NCI-H146 treated with DMSO at 0.1 percent for 48 hours (cell line): ENCODE measurements at regions not wholly inside any gene's neighbourhood (a gene's known extent, or its start where the extent isn't known, plus 50 kb on each side); places are given as distances from the start of the nearest gene placed in this dataset.

Experiments used
- DNase-seq: peaks from one replicate; lab custom pipeline; 2025; ENCODE audit not compliant: unreplicated experiment; lab: John Stamatoyannopoulos, UW

DNA sequence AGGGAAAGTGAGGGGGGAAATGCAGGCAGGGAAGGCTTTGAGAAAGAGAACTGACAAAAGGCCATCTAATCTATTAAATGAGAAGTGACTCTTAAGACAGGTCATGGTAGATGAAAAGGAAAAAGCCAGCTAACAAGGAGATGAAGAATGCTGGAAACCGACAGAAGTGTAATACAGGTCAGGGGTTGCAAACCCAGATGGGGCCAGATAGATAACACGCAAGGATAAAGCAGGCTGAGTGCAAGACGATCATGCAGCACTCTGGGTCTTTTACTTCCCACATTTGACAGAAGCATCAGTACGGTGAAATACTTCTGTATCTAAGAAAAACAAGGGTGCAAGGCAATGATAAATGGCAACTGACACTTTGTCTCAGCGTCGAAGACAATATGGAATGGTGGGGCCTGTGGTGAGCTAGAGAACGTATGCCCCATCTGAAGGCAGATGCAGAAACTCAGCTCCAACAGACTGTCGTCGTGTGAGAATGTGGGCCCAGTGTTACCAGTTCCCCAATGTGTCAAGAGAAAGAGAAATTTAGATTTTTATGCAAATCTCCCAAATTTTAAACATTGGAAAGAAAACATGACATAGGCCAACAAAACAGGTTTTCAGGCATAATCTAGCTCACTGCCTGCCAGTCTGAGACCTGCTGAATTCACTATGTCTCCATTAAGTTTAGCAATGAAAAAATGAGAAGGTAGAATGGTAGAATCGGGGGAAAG lies 187.4 kb downstream of the PHLDA1 start:
- no peak for DNase-seq

DNA sequence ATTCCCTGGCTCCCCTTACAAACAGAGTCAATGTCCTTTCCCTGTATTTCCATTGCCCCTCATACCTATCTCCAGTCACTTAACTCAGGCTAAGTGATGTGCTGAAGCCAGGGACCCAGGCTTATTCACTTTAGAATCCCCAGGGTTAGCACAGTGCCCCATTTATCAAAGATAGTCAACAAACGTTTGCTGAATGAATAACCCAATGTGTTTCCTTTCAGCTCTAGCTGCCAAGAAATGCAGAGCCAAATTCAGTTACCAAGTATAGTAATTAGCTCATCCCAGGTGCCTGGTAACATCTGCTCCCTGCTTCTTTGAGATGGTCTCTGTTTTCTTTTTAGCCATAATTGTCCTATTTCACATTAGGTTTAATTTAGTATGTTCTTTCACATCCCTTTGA lies 189.5 kb downstream of the PHLDA1 start:
- DNase-seq, result no peak

DNA sequence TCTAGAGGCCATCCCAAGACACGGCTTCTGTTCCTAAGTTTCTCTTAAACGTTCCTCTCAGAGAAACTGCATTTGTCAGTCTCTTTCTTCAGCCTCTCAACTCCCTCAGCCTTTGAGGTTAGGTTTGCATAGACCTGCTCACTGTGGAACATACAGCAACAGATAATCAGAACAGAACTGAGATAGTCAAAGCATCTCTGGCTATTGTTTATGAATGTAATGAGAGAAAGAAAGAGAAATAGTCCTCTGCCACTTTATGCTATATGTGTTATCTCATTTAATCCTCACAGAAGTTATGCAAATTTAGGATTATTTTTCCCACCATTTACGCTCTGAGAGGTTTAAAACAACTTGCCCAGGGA lies 190.6 kb downstream of the PHLDA1 start:
- no peak for DNase-seq

DNA sequence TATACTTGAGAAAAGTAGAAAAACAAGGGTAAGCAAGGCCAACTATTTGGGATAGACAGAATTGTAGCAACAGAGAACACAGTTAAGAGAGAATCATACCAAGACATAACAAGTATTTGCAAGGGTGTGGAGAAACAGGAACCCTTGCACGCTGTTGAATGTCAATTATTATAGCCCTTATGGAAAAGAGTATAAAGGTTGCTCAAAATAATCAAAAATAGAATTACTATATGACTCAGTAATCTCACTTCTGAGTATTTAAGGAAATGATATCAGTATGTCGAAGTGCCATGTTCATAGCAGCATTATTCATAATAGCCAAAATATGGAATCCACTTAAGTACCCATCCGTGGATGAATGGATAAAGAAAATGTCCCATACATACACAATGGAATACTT lies 193.3 kb downstream of the PHLDA1 start:
- no peak for DNase-seq

DNA sequence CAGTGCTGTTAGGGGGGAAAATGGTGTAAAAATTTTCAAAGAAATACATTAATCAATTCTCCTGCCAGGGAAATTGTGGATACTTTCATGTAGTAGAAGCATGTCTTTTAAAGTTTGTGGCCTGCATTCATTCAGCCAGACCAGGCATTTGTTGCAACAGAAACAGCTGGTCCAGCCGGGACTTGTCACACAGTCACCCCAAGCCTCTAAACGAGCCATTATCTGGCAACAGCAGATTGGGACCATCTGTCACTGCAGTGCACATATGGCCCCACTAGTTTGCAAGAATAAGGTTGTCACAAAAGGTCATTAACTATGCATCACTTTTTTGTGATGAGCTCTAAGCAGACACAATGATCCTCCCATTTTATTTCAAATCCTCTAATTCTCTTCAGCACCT lies 193.9 kb downstream of the PHLDA1 start:
- no peak for DNase-seq

DNA sequence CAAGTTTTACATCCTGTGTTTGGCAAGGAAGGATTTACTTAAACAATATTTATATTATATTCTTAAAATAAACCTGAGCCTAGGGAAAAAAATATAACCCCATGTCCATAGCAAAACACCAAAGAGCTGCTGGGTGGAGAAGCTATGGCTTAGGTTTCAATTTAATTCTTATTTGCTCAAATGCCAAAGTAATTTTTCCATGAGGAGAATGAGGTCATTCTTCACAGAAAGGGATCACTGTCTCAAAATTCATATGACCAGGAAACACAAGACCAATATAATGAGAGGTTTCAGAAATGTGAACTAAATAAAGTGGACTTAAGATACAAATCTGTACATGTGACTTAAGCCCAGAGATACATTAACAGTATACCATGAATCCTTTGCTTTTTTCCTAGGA lies 195.0 kb downstream of the PHLDA1 start:
- no peak for DNase-seq

DNA sequence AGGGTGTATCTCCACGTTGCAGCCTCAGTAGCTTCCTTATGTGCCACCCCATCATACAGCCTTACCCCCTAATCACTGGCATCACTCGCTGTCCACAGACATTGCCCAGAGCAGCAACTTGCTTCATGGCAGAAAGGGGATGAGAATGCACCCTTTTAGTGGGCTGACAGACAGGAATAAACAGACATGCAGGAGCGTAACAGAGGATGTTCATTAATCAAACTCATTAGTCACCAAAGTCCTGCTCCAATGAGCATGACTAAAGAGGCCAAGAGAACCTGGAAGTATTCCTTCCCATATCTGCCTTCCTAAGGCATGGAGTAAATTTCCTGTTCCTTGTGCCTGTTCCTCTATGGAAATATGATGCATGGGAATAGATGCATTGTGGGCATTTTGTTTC lies 197.0 kb downstream of the PHLDA1 start:
- no peak for DNase-seq

DNA sequence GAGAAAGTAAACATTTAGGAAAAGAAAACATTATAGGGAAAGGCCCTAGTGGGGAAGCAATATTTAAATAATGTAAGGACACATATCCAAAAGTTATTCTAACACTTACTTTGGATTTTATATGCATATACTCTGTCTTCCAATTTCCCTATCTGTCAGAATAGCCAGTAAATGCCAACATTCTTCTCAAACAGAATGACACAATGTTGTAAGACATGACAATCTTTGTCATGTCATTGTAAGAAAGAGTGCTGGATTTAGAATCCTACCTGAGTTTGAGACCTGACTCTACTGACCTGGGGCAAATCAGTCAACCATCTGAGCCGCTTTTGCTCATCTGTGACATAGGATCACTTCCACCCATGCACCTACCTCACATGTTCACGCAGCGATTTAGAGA lies 198.3 kb downstream of the PHLDA1 start:
- no peak for DNase-seq

DNA sequence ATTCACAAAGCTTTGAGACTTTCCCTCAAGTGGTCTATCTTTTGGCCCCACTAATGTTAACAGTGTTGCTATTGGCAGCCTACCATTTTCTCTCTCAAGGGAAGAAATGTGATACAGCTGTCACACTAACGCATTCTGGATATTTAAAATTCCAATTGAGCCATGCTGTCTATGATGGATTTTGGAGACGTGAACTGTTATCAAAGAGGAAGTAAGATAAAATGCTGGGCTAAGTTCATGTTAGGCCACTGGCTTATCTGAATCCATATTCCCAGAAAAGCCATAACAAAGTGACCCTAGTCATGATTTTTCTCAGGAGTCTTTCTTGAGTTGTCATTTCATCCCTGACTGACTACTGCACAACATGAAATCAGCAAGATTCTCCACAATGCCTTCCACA lies 200.2 kb downstream of the PHLDA1 start:
- DNase-seq, result no peak

DNA sequence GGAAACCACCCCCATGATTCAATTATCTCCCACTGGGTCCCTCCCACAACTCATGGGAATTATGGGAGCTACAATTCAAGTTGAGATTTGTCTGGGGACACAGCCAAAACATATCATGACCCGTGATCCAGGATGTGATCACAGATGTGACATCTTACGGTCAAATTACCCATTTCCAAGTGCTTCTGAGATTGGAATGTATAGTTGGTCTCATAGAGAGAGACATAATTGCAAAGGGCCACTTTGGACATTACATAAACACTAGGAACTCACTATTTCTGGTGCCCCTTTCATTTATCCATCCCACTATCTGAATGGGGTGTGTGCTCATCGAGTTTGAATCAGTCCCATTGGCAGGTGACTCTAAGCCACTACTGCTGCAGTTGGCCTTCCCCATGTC lies 204.5 kb downstream of the PHLDA1 start:
- DNase-seq, result no peak

DNA sequence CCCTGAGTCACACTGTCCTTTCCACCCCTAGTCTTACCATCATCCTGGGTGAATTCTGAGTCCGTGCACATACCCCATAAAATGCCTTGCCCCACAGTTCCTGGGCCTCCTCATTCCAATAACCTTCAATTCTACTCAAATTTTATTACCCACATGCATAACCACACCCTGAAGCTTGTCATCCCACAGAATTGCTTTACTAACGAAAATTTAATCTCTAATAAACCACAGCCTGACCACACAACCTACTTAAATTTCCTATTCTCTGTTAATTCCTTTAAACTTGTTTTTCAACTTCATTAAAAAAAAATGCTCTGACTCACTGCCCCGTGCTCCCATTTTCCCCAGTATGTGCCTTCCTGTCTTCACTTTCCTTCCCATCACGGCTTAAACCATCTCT lies 205.9 kb downstream of the PHLDA1 start:
- no peak for DNase-seq

DNA sequence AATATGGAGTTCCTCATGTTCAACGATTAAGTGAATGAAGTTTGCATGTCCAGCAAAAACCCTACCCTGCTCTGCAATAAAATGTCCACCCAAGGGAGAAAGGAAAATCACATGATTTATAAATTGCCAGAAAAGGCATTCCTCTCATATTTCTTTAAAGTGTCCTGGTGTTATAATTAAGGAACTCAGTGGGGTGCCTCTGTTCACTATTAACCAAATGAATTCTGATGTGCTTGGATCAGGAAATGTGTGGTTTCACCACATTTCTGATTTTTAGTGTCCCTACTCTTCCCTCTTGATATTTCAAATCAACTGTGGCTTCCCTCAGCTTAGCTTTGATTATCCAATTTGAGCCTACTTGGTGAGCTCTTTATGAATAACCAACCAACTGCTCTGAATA lies 208.1 kb downstream of the PHLDA1 start:
- no peak for DNase-seq

DNA sequence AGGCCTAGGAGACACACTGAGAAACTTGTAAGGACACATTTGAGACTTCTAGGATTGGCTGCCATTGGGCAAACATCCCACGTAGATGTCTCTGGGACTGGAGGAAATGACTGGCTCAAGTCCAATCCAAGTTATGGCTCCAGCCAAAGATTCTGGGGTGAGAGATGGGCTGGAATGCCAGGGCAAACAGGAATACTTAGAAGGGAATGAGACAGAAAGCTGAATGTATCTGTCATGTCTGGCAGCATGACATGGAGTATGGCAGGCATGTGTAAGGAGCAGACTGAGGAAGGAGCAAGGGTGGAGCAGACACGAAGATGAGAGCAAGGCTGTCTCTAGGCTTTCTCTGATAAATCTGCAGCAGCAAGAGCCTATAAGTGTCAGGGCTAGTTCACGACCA lies 209.2 kb downstream of the PHLDA1 start:
- no peak for DNase-seq

DNA sequence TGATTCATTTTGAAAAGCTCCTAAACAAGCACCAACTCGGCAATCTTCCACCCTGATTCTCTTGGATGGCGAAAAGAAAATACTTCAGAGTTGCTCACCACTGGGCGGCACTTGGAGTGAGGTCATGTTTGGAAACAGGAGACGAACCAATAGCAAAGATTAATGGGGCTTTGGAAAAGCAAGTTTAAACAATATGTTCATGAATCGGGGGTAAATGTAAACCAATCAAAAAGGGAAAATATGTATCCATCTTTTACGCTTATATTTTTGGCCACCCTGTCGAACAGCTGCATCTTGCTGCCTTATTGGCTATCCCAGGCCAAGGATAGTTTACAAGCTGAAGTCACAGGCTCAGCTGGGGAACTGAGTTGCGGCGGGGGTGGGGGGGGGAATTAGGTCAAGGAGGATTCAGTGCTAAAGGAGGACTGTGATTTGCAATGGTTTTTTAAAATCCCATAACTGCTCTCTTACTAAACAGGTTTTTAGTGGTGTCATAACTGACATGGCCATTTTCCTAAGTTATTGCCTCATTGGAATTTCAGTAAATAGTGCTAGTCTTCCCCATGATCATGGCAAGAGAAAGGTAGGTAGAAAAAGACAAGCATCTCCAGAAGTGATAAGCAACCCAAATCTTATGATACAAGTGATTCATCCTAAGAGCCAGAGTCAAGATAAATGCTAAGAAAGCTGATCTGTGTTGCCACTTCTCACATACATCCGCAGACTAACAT lies 210.6 kb downstream of the PHLDA1 start:
- no peak for DNase-seq

DNA sequence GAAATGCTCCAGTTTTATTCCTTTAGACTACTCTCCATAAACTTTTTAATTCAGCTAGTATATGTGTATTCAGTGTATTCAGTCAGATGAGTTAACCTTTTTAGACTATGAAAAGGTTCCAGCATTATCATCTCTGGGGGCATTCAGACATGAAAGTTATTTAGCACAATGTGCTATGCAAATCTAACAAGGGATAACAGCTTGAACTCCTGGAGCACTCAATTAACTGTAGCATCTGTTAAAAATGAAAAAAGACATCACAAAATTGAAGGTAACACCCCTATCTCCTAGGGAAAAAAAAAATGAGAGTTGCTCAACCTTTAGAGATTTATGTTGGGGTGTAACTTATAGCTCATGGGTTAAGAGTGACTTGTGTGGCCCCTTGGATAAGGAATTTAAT lies 211.5 kb downstream of the PHLDA1 start:
- DNase-seq, result no peak

DNA sequence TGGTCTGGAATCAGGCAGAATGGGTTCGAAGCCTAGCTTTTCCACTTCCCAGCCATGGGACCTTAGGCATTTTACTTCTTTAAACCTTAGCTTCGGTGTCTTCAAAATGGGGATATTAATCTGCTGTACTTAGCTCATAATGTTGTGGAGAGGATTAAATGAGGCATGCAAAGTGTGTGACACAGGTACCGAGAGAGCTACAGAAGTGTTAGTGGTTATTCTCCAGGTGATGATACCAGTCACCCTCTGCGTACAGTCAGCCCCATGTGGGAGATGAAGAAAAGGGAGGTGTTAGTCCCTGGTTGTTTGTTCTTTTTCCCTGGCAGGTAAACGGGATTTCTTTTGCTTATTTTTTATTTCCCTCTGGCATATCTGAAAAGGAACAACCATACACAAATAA lies 212.1 kb downstream of the PHLDA1 start:
- no peak for DNase-seq

DNA sequence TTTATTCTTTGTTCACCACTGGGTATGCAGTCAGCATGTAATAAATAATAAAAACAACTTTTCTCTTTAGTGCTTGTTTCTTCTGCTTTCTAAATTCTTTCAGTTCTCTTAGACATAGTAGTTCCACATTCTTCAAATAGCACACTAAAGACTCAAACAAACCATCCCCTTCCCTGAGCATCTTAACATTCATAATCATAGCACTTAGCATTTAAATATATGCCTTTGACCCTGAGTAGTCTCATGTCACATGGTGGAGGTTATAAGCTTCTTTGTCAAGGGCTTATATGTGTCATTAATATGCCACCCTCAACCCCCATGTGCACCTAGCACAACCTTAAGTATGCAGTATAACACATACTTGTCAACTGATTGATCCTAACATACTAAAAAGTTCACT lies 212.7 kb downstream of the PHLDA1 start:
- DNase-seq, result no peak

DNA sequence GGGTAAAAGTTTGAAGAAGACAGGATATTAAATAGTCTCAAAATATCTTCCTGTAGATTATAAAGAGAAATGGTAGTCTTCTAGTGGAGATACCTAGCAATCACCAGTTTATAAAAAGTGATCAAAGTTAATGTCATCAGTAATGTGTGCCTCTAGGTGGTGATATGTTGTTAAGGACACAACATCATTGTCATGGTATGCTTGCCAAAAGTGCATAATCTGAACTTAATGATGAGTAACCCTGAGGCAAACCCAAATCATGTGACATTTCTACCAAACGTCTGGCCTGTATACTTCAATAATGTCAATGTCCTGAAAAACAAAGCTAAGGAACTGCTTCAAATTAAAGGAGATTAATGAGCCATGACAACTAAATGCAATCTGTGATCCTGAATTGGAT lies 214.7 kb downstream of the PHLDA1 start:
- no peak for DNase-seq

DNA sequence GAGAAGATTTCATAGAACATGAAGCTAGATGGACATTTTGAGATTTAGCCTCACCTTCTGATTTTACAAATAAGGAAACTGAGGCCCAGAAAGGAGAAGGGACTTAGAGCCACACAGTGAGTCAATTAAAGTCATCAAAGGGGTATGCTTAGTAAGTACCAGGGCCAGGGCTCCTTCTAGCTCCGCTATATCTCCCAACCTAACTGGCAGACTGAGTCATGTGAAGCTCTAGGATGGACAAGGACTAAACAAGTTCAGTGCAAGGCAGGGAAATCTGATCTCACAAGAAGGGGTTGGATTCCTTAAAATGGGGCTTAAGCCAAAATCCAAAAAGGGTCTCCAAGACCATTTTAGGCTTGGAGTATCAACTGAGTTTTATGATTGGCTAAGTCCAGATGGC lies 215.8 kb downstream of the PHLDA1 start:
- DNase-seq, result no peak

DNA sequence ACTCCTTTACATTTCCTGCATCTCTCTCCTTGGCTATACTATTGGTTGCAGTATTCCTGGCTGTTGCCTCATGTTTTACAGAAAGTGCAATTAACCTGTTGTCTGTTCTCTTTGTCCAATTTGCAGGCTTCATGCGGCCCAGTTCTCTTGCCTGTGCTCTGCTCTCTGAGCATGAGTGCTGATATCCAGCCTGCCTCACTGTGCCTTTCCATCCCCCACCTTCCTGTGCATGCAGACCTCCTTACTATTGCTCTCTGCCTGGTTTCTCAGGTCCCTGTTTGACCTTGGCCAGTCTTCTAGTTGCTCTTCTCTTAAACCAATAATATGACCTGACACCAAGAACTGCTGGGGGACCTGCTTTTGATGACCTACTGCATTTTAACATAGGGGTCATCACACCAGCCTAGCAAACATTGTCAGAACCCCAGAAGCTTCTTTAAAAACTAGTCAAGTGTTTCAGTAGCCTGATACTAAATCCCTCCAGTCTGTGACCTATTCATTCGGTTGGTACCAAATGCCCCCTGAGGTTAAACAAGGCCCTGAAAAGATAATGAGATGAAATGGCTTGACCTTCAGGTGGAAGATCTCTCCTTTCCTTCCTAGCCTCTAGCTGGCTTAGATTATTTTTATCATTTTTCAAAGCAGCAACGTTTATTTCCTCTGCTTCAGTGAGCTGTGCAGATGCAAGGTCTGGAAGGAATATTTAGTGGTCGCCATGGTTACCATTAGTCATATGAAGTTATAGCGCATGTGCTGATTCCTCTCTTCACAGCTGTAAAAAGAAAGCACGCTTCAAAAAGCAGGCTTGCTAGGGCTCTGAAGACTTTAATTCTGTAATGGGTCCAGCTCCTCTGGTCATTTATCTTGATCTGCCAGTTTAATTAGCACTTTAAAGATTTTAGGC lies 216.5 kb downstream of the PHLDA1 start:
- DNase-seq, result no peak

DNA sequence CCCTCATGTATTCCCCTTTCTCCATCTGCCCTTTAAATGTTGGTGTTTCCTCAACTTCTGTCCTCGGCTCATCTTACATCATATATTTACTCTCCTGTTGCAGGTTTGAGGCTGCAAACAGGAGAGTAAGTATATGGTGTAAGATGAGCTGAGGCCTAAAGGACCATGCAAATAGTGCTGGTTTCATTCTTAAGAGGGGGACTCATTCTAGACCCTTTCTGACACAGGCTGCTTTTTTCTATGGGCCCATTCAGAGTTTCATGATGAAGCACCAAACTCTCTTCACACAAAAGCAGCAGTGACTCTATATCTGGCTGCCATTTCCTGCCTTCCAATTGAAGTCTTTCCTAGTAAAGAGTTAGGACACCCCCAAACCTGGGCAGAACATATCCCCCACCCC lies 218.5 kb downstream of the PHLDA1 start:
- DNase-seq, result no peak
